ENCODE measurements at regions not wholly inside any gene's neighbourhood (a gene's known extent, or its start where the extent isn't known, plus 50 kb on each side); places are given as distances from the start of the nearest gene placed in this dataset.

- DNase-seq, result no peak
These were observed 298.3 kb upstream of the ZMIZ1 start for GRCh38 chr10:78770167-78771090.

- DNase-seq, result no peak
These were observed 297.5 kb upstream of the ZMIZ1 start for GRCh38 chr10:78771260-78771659.

- DNase-seq, result no peak
These were observed 296.8 kb upstream of the ZMIZ1 start for GRCh38 chr10:78771808-78772455.

GRCh38 chr10:78772486-78772885, 296.3 kb upstream of the ZMIZ1 start:
- DNase-seq, result no peak

- no peak for DNase-seq
These were observed 295.7 kb upstream of the ZMIZ1 start for GRCh38 chr10:78772986-78773530.

- no peak for DNase-seq
These were observed 294.2 kb upstream of the ZMIZ1 start for GRCh38 chr10:78774614-78774998.

GRCh38 chr10:78774999-78775711, 293.6 kb upstream of the ZMIZ1 start:
- no peak for DNase-seq

GRCh38 chr10:78775891-78776290, 292.9 kb upstream of the ZMIZ1 start:
- no peak for DNase-seq

- DNase-seq, result no peak
These were observed 292.0 kb upstream of the ZMIZ1 start for GRCh38 chr10:78776756-78777155.

- no peak for DNase-seq
These were observed 291.3 kb upstream of the ZMIZ1 start for GRCh38 chr10:78777466-78777865.

GRCh38 chr10:78777867-78778266, 290.9 kb upstream of the ZMIZ1 start:
- DNase-seq, result no peak

- no peak for DNase-seq
These were observed 290.1 kb upstream of the ZMIZ1 start for GRCh38 chr10:78778444-78779338.

GRCh38 chr10:78779339-78779955, 289.3 kb upstream of the ZMIZ1 start:
- no peak for DNase-seq

- no peak for DNase-seq
These were observed 288.2 kb upstream of the ZMIZ1 start for GRCh38 chr10:78780551-78780961.

GRCh38 chr10:78781251-78781913, 287.4 kb upstream of the ZMIZ1 start:
- DNase-seq, result no peak

GRCh38 chr10:78781991-78782390, 286.8 kb upstream of the ZMIZ1 start:
- DNase-seq, result no peak

- DNase-seq, result no peak
These were observed 286.3 kb upstream of the ZMIZ1 start for GRCh38 chr10:78782441-78782840.

GRCh38 chr10:78783753-78784152, 285.0 kb upstream of the ZMIZ1 start:
- DNase-seq, result no peak

GRCh38 chr10:78784546-78784945, 284.2 kb upstream of the ZMIZ1 start:
- DNase-seq, result no peak

- DNase-seq, result no peak
These were observed 283.7 kb upstream of the ZMIZ1 start for GRCh38 chr10:78785066-78785465.

GRCh38 chr10:78785991-78786390, 282.8 kb upstream of the ZMIZ1 start:
- DNase-seq, result no peak
